CD14-positive monocyte (primary cell): ENCODE measurements at regions not wholly inside any gene's neighbourhood (a gene's known extent, or its start where the extent isn't known, plus 50 kb on each side); places are given as distances from the start of the nearest gene placed in this dataset.

Source experiments
- DNase-seq, 3 donors: peaks; one replicate each; pipeline ENCODE4 v3.0.0-alpha.2; 2011 to 2022
- H2AFZ ChIP-seq: 2 replicates; pipeline ENCODE4 v1.6.0; 2012; ENCODE audit warnings: mild to moderate bottlenecking, low read depth, low read length, inconsistent platforms; ENCODE audit not compliant: insufficient read depth, poor library complexity, severe bottlenecking
- H3K27ac ChIP-seq, 2 donors: 1 replicate in 1 of 2; 2 replicates in 1 of 2; pipeline ENCODE4 v1.5.1; 2012 to 2013; ENCODE audit warnings: low read length in 2 of 2, control low read depth in 1 of 2, inconsistent platforms in 1 of 2, low read depth in 1 of 2, mild to moderate bottlenecking in 1 of 2
- H3K27me3 ChIP-seq, 2 donors: one replicate each; pipeline versions ENCODE4 v1.6.0 to v1.6.1; 2011 to 2013; ENCODE audit warnings: low read length in 2 of 2; ENCODE audit not compliant: control insufficient read depth in 2 of 2, insufficient read depth in 2 of 2
- H3K36me3 ChIP-seq, 2 donors: replicated peaks in 1 of 2; 1 replicate in 1 of 2; 2 replicates in 1 of 2; pipeline versions ENCODE4 v1.5.1 to v1.6.1; 2012 to 2013; ENCODE audit warnings: low read length in 2 of 2, control low read depth in 1 of 2, inconsistent platforms in 1 of 2, mild to moderate bottlenecking in 1 of 2; ENCODE audit not compliant: insufficient read depth in 2 of 2, control insufficient read depth in 1 of 2
- H3K4me1 ChIP-seq, 2 donors: 1 replicate in 1 of 2; 2 replicates in 1 of 2; pipeline versions ENCODE4 v1.5.1 to v1.6.1; 2012 to 2013; ENCODE audit warnings: low read length in 2 of 2, control low read depth in 1 of 2, inconsistent platforms in 1 of 2, mild to moderate bottlenecking in 1 of 2, moderate library complexity in 1 of 2; ENCODE audit not compliant: insufficient read depth in 2 of 2, control insufficient read depth in 1 of 2
- H3K4me2 ChIP-seq: replicated peaks from 2 replicates; pipeline ENCODE3; 2012; ENCODE audit warnings: low read length, moderate library complexity, mild to moderate bottlenecking; ENCODE audit not compliant: poor library complexity, severe bottlenecking; ENCODE audit errors: extremely low read depth
- H3K4me3 ChIP-seq, 3 experiments: fragments of 200-600 bp in 1 of 3; sonication (generic) in 1 of 3; replicated peaks in 1 of 3; 1 replicate in 2 of 3; 2 replicates in 1 of 3; pipeline ENCODE4 v1.5.1; 2011 to 2013; ENCODE audit warnings: low read length in 3 of 3, mild to moderate bottlenecking in 3 of 3, control low read depth in 2 of 3, low read depth in 2 of 3, inconsistent platforms in 1 of 3, moderate library complexity in 1 of 3
- H3K79me2 ChIP-seq: 2 replicates; pipeline ENCODE4 v1.6.0; 2012; ENCODE audit warnings: mild to moderate bottlenecking, control low read depth, inconsistent platforms, low read length, moderate library complexity; ENCODE audit not compliant: insufficient read depth
- H3K9ac ChIP-seq: 2 replicates; pipeline ENCODE4 v1.6.0; 2017; ENCODE audit warnings: low read length, mild to moderate bottlenecking; ENCODE audit not compliant: insufficient read depth, poor library complexity, severe bottlenecking
- H3K9me3 ChIP-seq, 2 donors: replicated peaks in 1 of 2; 1 replicate in 1 of 2; 2 replicates in 1 of 2; pipeline versions ENCODE4 v1.5.1 to v1.6.1; 2012 to 2013; ENCODE audit warnings: low read length in 2 of 2, control low read depth in 1 of 2; ENCODE audit not compliant: control insufficient read depth in 1 of 2, insufficient read depth in 1 of 2
- H4K20me1 ChIP-seq: 2 replicates; pipeline ENCODE4 v1.6.0; 2012; ENCODE audit warnings: mild to moderate bottlenecking, low read length, control low read depth, moderate library complexity; ENCODE audit not compliant: insufficient read depth
- H3K27ac Mint-ChIP-seq, 7 donors: one replicate each; pipeline ENCODE4 v1.8.0; 2020; ENCODE audit warnings: mild to moderate bottlenecking in 7 of 7, mixed read lengths in 7 of 7, moderate library complexity in 6 of 7, inconsistent platforms in 2 of 7
- H3K27me3 Mint-ChIP-seq, 3 donors: one replicate each; pipeline ENCODE4 v1.8.0; 2021 to 2022; ENCODE audit warnings: low read depth in 3 of 3, mild to moderate bottlenecking in 3 of 3, mixed read lengths in 3 of 3, moderate library complexity in 3 of 3, inconsistent platforms in 1 of 3
- H3K36me3 Mint-ChIP-seq, 2 donors: one replicate each; pipeline ENCODE4 v1.8.0; 2020; ENCODE audit warnings: mixed read lengths in 2 of 2, inconsistent platforms in 1 of 2, mild to moderate bottlenecking in 1 of 2
- H3K4me1 Mint-ChIP-seq: one replicate; pipeline ENCODE4 v1.8.0; 2020; ENCODE audit warnings: mild to moderate bottlenecking, mixed read lengths
- H3K4me3 Mint-ChIP-seq, 2 donors: one replicate each; pipeline ENCODE4 v1.8.0; 2020; ENCODE audit warnings: mild to moderate bottlenecking in 2 of 2, mixed read lengths in 2 of 2, moderate library complexity in 1 of 2
- H3K9me3 Mint-ChIP-seq, 7 donors: one replicate each; pipeline ENCODE4 v1.8.0; 2020 to 2022; ENCODE audit warnings: mixed read lengths in 7 of 7, mild to moderate bottlenecking in 6 of 7, moderate library complexity in 6 of 7, inconsistent platforms in 2 of 7
- CTCF ChIP-seq: fragments of 200-600 bp; IDR thresholded peaks from one replicate; pipeline ENCODE4 v1.8.0; 2022; ENCODE audit warnings: antibody characterized with exemption, mild to moderate bottlenecking
- WGBS: methylation state at CpG from one replicate; pipeline ENCODE4 v1.1.5; 2013; ENCODE audit warnings: missing lambda C conversion rate; ENCODE audit not compliant: insufficient coverage; 5-methylcytosine and 5-hydroxymethylcytosine counted together
- intact Hi-C, 2 donors: fragments of 100-400 bp; cut with micrococcal nuclease; formaldehyde crosslinking; loops; one replicate each; pipeline versions ENCODE4 v1.15.0 to v1.15.1; 2023

GRCh38 chr5:171619196-171619595 is 166.4 kb upstream of the SMIM23 start:
- Mint-ChIP-seq H3K27ac (no peak overlapping the region), H3K9me3 (no peaks in the 10 kb centered on the region), H3K4me3 (no peak overlapping the region), H3K36me3 (no peaks in the 10 kb centered on the region), H3K4me1 (no peaks in the 10 kb centered on the region), H3K27me3 (peaks cover 0 to 2% (median 2%) of the 10 kb centered on the region in 3 donors)
- Histone ChIP-seq H4K20me1 (no peaks in the 10 kb centered on the region), H3K36me3 (no peaks in the 10 kb centered on the region), H3K79me2 (no peaks in the 10 kb centered on the region), H3K4me1 (no peaks in the 10 kb centered on the region), H3K4me2 (no peak overlapping the region), H3K4me3 (no peak overlapping the region), H3K9me3 (no peaks in the 10 kb centered on the region), H3K9ac (no peak overlapping the region), H3K27ac (no peak overlapping the region), H2AFZ (no peak overlapping the region), H3K27me3 (no peaks in the 10 kb centered on the region)
- no peak for TF ChIP-seq CTCF
- DNase-seq = no peak
- 82% methylated on average over 5 of the region's 7 CpGs for WGBS
- intact Hi-C loops = no loop called here

GRCh38 chr5:171619744-171620143 is 165.9 kb upstream of the SMIM23 start:
- H3K27ac ChIP-seq = no peak overlapping the region
- H3K9ac ChIP-seq = no peak overlapping the region
- WGBS = no CpG with 5 or more reads among the region's 3 CpGs
- no peaks in the 10 kb centered on the region for H3K9me3 ChIP-seq
- H3K4me1 Mint-ChIP-seq = no peaks in the 10 kb centered on the region
- peaks cover 0 to 2% (median 2%) of the 10 kb centered on the region in 3 donors for H3K27me3 Mint-ChIP-seq
- no peak overlapping the region for H3K4me3 ChIP-seq
- no peaks in the 10 kb centered on the region for H3K79me2 ChIP-seq
- H3K36me3 ChIP-seq = no peaks in the 10 kb centered on the region
- no peak for TF ChIP-seq CTCF
- intact Hi-C loops = no loop called here
- no peaks in the 10 kb centered on the region for H3K9me3 Mint-ChIP-seq
- peak overlapping the region in 1 of 7 donors; percentile 20 for H3K27ac Mint-ChIP-seq
- H3K4me2 ChIP-seq = no peak overlapping the region
- no peak for DNase-seq
- no peak overlapping the region for H2AFZ ChIP-seq
- H3K36me3 Mint-ChIP-seq = no peaks in the 10 kb centered on the region
- H4K20me1 ChIP-seq = no peaks in the 10 kb centered on the region
- H3K4me1 ChIP-seq = no peaks in the 10 kb centered on the region
- no peaks in the 10 kb centered on the region for H3K27me3 ChIP-seq
- no peak overlapping the region for H3K4me3 Mint-ChIP-seq
